K562 (cell line): ENCODE measurements at regions not wholly inside any gene's neighbourhood (a gene's known extent, or its start where the extent isn't known, plus 50 kb on each side); places are given as distances from the start of the nearest gene placed in this dataset.

Experiments
- ATAC-seq: fragments of 200-7000 bp; cut with Tn5 transposase; 3 replicates; pipeline ENCODE4 v1.9.1; 2020; ENCODE audit warnings: moderate library complexity
- BruUV-seq: library from RNA; stranded (reverse); fragments of 400-500 nt; replicated peaks from 2 replicates; lab custom pipeline; 2021; lab: Mats Ljungman, UMichigan
- CTCF ChIA-PET: fragments of 300-600 bp; formaldehyde crosslinking; extraction: SDS; loops from one replicate; lab custom pipeline; 2021; ENCODE audit warnings: low intra/inter-chr PET ratio; lab: Yijun Ruan, JAX
- POLR2A ChIA-PET: fragments of 300-600, 350-650 bp; sonication (Branson Sonifier 250); formaldehyde crosslinking; extraction: SDS; loops from one replicate; lab custom pipeline; 2021; ENCODE audit warnings: antibody characterized with exemption, inconsistent platforms; lab: Yijun Ruan, JAX
- DNase-seq, 4 experiments: peaks; one replicate each; pipeline versions ENCODE4 v3.0.0 to v3.0.0-alpha.2; 2011 to 2018; ENCODE audit warnings: low spot score in 3 of 4, mixed read lengths in 3 of 4; ENCODE audit errors: extremely low read depth in 1 of 4
- FAIRE-seq: peaks from 2 replicates; lab custom pipeline; 2011; peaks lifted over from hg19 to GRCh38; lab: Jason Lieb, UNC
- H2AFZ ChIP-seq: 2 replicates; pipeline ENCODE4 v1.6.0; 2011; ENCODE audit warnings: low read depth, low read length, control low read depth, inconsistent platforms
- H3K27ac ChIP-seq: fragments of 200-600 bp; 3 replicates; pipeline ENCODE4 v1.8.0; 2011; ENCODE audit warnings: low read depth, mild to moderate bottlenecking, control low read depth, inconsistent platforms, low read length, moderate library complexity, mixed read lengths; ENCODE audit errors: extremely low read depth
- H3K27me3 ChIP-seq, 2 experiments: fragments of 300-600 bp in 1 of 2; 2 replicates in 1 of 2; 3 replicates in 1 of 2; pipeline versions ENCODE4 v1.6.0 to v1.8.0; 2011; ENCODE audit warnings: inconsistent platforms in 2 of 2, low read length in 2 of 2, mild to moderate bottlenecking in 1 of 2, mixed read lengths in 1 of 2, moderate library complexity in 1 of 2; ENCODE audit not compliant: control insufficient read depth in 2 of 2, insufficient read depth in 2 of 2
- H3K36me3 ChIP-seq: fragments of 300-600 bp; 3 replicates; pipeline ENCODE4 v1.8.0; 2011; ENCODE audit warnings: mild to moderate bottlenecking, low read length, inconsistent platforms; ENCODE audit not compliant: control insufficient read depth, insufficient read depth
- H3K4me1 ChIP-seq, 2 experiments: fragments of 200-600 bp in 1 of 2; replicated peaks in 1 of 2; 2 replicates in 1 of 2; 3 replicates in 1 of 2; pipeline versions ENCODE4 v1.5.1 to v1.8.0; 2011; ENCODE audit warnings: inconsistent platforms in 2 of 2, low read length in 2 of 2, mild to moderate bottlenecking in 1 of 2, mixed read lengths in 1 of 2, moderate library complexity in 1 of 2; ENCODE audit not compliant: control insufficient read depth in 2 of 2, insufficient read depth in 2 of 2
- H3K4me2 ChIP-seq: 2 replicates; pipeline ENCODE4 v1.6.1; 2011; ENCODE audit warnings: low read length, control low read depth, inconsistent platforms, mixed read lengths; ENCODE audit not compliant: insufficient read depth
- H3K4me3 ChIP-seq: fragments of 200-600 bp; sonication (generic), shearing (Covaris generic); 2 replicates; pipeline ENCODE4 v1.5.1; 2016; ENCODE audit warnings: control low read depth, inconsistent platforms
- H3K79me2 ChIP-seq: fragments of 200-600 bp; 3 replicates; pipeline ENCODE4 v1.8.0; 2011; ENCODE audit warnings: low read length, inconsistent platforms; ENCODE audit not compliant: control insufficient read depth, insufficient read depth
- H3K9ac ChIP-seq, 2 experiments: 2 replicates each; pipeline versions ENCODE4 v1.6.0 to v1.6.1; 2011; ENCODE audit warnings: low read depth in 2 of 2, low read length in 2 of 2, control low read depth in 1 of 2, inconsistent platforms in 1 of 2, mild to moderate bottlenecking in 1 of 2, mixed read lengths in 1 of 2; ENCODE audit not compliant: insufficient read depth in 1 of 2
- H3K9me1 ChIP-seq: one replicate; pipeline ENCODE4 v1.6.0; 2011; ENCODE audit warnings: inconsistent platforms, mild to moderate bottlenecking, low read length, moderate library complexity; ENCODE audit not compliant: control insufficient read depth, insufficient read depth
- H3K9me3 ChIP-seq: replicated peaks from 2 replicates; pipeline ENCODE4 v1.5.1; 2011; ENCODE audit warnings: low read depth, low read length, inconsistent platforms; ENCODE audit not compliant: control insufficient read depth, insufficient read depth
- H4K20me1 ChIP-seq: replicated peaks from 2 replicates; pipeline ENCODE4 v1.6.1; 2011; ENCODE audit warnings: low read length, inconsistent platforms, mixed read lengths; ENCODE audit not compliant: control insufficient read depth, insufficient read depth
- ARID3B ChIP-seq: fragments of 250-450 bp; sonication (Bioruptor Pico); IDR thresholded peaks from 2 replicates; pipeline ENCODE4 v1.4.0; 2020; ENCODE audit warnings: borderline replicate concordance
- CEBPG ChIP-seq, 3 experiments: fragments of 200-800 bp in 1 of 3; sonication (Bioruptor generic) in 1 of 3; sonication (generic) in 1 of 3; formaldehyde crosslinking in 1 of 3; IDR thresholded peaks in 2 of 3; conservative IDR thresholded peaks in 1 of 3; 2 replicates each; pipeline versions ENCODE4 v1.6.1 to v1.8.0; 2016 to 2022; ENCODE audit warnings: missing compliant biosample characterization in 2 of 3, missing genetic modification characterization in 2 of 3, mild to moderate bottlenecking in 1 of 3, missing genetic modification reagents in 1 of 3
- DNMT1 ChIP-seq: fragments of 450-650 bp; IDR thresholded peaks from 2 replicates; pipeline ENCODE4 v1.6.1; 2016; ENCODE audit warnings: antibody characterized with exemption, mild to moderate bottlenecking
- FOXA1 ChIP-seq: fragments of 450-650 bp; IDR thresholded peaks from 2 replicates; pipeline ENCODE4 v1.6.1; 2016; ENCODE audit warnings: mild to moderate bottlenecking, borderline replicate concordance
- GTF2A2 ChIP-seq: IDR thresholded peaks from 2 replicates; pipeline ENCODE4 v1.6.1; 2016; ENCODE audit warnings: mild to moderate bottlenecking, missing genetic modification characterization, missing compliant biosample characterization
- HDAC6 ChIP-seq: IDR thresholded peaks from 2 replicates; pipeline ENCODE4 v1.6.1; 2012; ENCODE audit warnings: low read depth, mild to moderate bottlenecking, control low read depth, inconsistent platforms, low read length, moderate library complexity
- L3MBTL2 ChIP-seq: fragments of 450-650 bp; IDR thresholded peaks from 2 replicates; pipeline ENCODE4 v1.6.1; 2016; ENCODE audit warnings: mild to moderate bottlenecking, moderate library complexity
- MCM2 ChIP-seq: fragments of 450-650 bp; IDR thresholded peaks from 2 replicates; pipeline ENCODE4 v1.6.1; 2017; ENCODE audit warnings: low read depth, mild to moderate bottlenecking
- SNIP1 ChIP-seq: fragments of 450-650 bp; IDR thresholded peaks from 2 replicates; pipeline ENCODE4 v1.7.1; 2017; ENCODE audit warnings: low read depth, mild to moderate bottlenecking
- TFE3 ChIP-seq: fragments of 450-650 bp; formaldehyde crosslinking; IDR thresholded peaks from 2 replicates; pipeline ENCODE4 v1.4.0; 2020; ENCODE audit warnings: mild to moderate bottlenecking, mixed read lengths
- ZNF124 ChIP-seq: sonication (generic); formaldehyde crosslinking; IDR thresholded peaks from 2 replicates; pipeline ENCODE4 v1.8.1; 2022; ENCODE audit warnings: missing genetic modification reagents
- ZNF398 ChIP-seq: fragments of 250-450 bp; sonication (Bioruptor Pico); IDR thresholded peaks from 2 replicates; pipeline ENCODE4 v1.8.0; 2021; ENCODE audit warnings: moderate library complexity, mild to moderate bottlenecking, inconsistent platforms
- ZNF431 ChIP-seq: sonication (generic); formaldehyde crosslinking; IDR thresholded peaks from 2 replicates; pipeline ENCODE4 v1.8.0; 2022; ENCODE audit warnings: mild to moderate bottlenecking, missing genetic modification reagents
- ZNF586 ChIP-seq: fragments of 450-650 bp; formaldehyde crosslinking; conservative IDR thresholded peaks from 2 replicates; pipeline ENCODE4 v1.4.0; 2020; ENCODE audit warnings: mild to moderate bottlenecking, moderate library complexity
- WGBS: fragments of 100-300 bp; shearing (Covaris generic); methylation state at CpG from one replicate; pipeline ENCODE4 v1.1.6; 2016; ENCODE audit warnings: low coverage, mixed read lengths; ENCODE audit not compliant: insufficient coverage; ENCODE audit errors: missing lambda C conversion rate; 5-methylcytosine and 5-hydroxymethylcytosine counted together
- in situ Hi-C: fragments of 300-500 bp; cut with MboI; formaldehyde crosslinking; loops from 4 replicates; pipeline ENCODE4 v1.15.0; 2018; ENCODE audit warnings: inconsistent platforms, mixed read lengths
- intact Hi-C: fragments of 100-400 bp; cut with micrococcal nuclease; formaldehyde crosslinking; loops from 2 replicates; pipeline ENCODE4 v1.14.2; 2022

- no peak overlapping the region for H3K4me3 ChIP-seq
- POLR2A ChIA-PET = interaction anchor here (0.7 kb wide), 1 partner anchor 10 kb away, joined by 3 read pairs; no protein-coding TSS in a partner anchor
- H3K9me3 ChIP-seq = no peaks in the 10 kb centered on the region
- DNase-seq (no peak), ATAC-seq (no peak), FAIRE-seq (no peak)
- H3K79me2 ChIP-seq = no peaks in the 10 kb centered on the region
- no peak for TF ChIP-seq ZNF586 (CRISPR knock-in tag)
- TF ChIP-seq ZNF398 = no peak
- no peak for TF ChIP-seq DNMT1
- TF ChIP-seq MCM2 = no peak
- TF ChIP-seq SNIP1 = no peak
- TF ChIP-seq L3MBTL2 = no peak
- TF ChIP-seq HDAC6 = no peak
- TF ChIP-seq ARID3B (CRISPR knock-in tag) = no peak
- TF ChIP-seq CEBPG (CRISPR knock-in tag; IDR thresholded peaks at IDR 0.05) = no peak
- no peak for TF ChIP-seq CEBPG (tag; conservative IDR thresholded peaks at IDR 0.05 in 1 of 2, IDR thresholded peaks at IDR 0.05 in 1 of 2)
- no peak for TF ChIP-seq ZNF431 (CRISPR knock-in tag)
- TF ChIP-seq FOXA1 = no peak
- no peak for TF ChIP-seq TFE3
- no peak for TF ChIP-seq GTF2A2 (tag)
- TF ChIP-seq ZNF124 (CRISPR knock-in tag) = no peak
- CTCF ChIA-PET = no interaction called here
- BruUV-seq = no TSS peak
- H3K27ac ChIP-seq = no peak overlapping the region
- in situ Hi-C loops (no loop called here), intact Hi-C loops (no loop called here)
- no peaks in the 10 kb centered on the region for H4K20me1 ChIP-seq
- no peak overlapping the region for H2AFZ ChIP-seq
- no peak overlapping the region for H3K9ac ChIP-seq
- H3K4me1 ChIP-seq = no peaks in the 10 kb centered on the region
- no peaks in the 10 kb centered on the region for H3K9me1 ChIP-seq
- 14% methylated on average over 1 of the region's 1 CpG for WGBS
- H3K36me3 ChIP-seq = no peaks in the 10 kb centered on the region
- H3K27me3 ChIP-seq = no peaks in the 10 kb centered on the region
- H3K4me2 ChIP-seq = no peak overlapping the region
Observed at GRCh38 chr13:62131604-62132003, 716.0 kb upstream of the PCDH20 start.
